H1 (cell line): ENCODE measurements at regions not wholly inside any gene's neighbourhood (a gene's known extent, or its start where the extent isn't known, plus 50 kb on each side); places are given as distances from the start of the nearest gene placed in this dataset.
A peak's percentile ranks its signal among the peaks of the same experiment; 100 is the strongest.

ENCODE experiments used
- CTCF ChIA-PET: fragments of 300-600 bp; sonication (Branson Sonifier 250); formaldehyde crosslinking; loops from one replicate; lab custom pipeline; 2021; ENCODE audit not compliant: partially characterized antibody; lab: Charles Lee
- POLR2A ChIA-PET: fragments of 300-600 bp; sonication (Branson Sonifier 250); formaldehyde crosslinking; loops from one replicate; lab custom pipeline; 2021; ENCODE audit warnings: inconsistent platforms; ENCODE audit not compliant: partially characterized antibody; lab: Charles Lee
- DNase-seq, 2 experiments: peaks; one replicate each; pipeline versions ENCODE4 v3.0.0 to v3.0.0-alpha.2; 2010 to 2022; ENCODE audit warnings: low spot score in 2 of 2, low read depth in 1 of 2, mixed read lengths in 1 of 2
- FAIRE-seq: peaks from 2 replicates; lab custom pipeline; 2011; peaks lifted over from hg19 to GRCh38; lab: Jason Lieb, UNC
- H2AFZ ChIP-seq: 2 replicates; pipeline ENCODE4 v1.8.1; 2012; ENCODE audit warnings: low read length, inconsistent platforms
- H2AK5ac ChIP-seq: 2 replicates; pipeline ENCODE4 v1.6.1; 2013; ENCODE audit warnings: low read depth, low read length
- H2BK120ac ChIP-seq: replicated peaks from 2 replicates; pipeline ENCODE3; 2013; ENCODE audit warnings: low read depth, low read length, inconsistent platforms
- H2BK12ac ChIP-seq: 2 replicates; pipeline ENCODE4 v1.6.1; 2013; ENCODE audit warnings: low read depth, low read length
- H2BK15ac ChIP-seq: 2 replicates; pipeline ENCODE4 v1.6.1; 2013; ENCODE audit warnings: low read length
- H2BK20ac ChIP-seq: 2 replicates; pipeline ENCODE4 v1.6.1; 2013; ENCODE audit warnings: low read length
- H2BK5ac ChIP-seq: 2 replicates; pipeline ENCODE4 v1.6.1; 2013; ENCODE audit warnings: low read depth, low read length
- H3K14ac ChIP-seq: 2 replicates; pipeline ENCODE4 v1.6.1; 2013; ENCODE audit warnings: inconsistent platforms; ENCODE audit not compliant: insufficient read length
- H3K18ac ChIP-seq: 2 replicates; pipeline ENCODE4 v1.6.1; 2013; ENCODE audit warnings: low read length; ENCODE audit errors: extremely low read depth
- H3K23ac ChIP-seq: 2 replicates; pipeline ENCODE4 v1.6.1; 2013; ENCODE audit warnings: inconsistent platforms; ENCODE audit not compliant: insufficient read length
- H3K23me2 ChIP-seq: 2 replicates; pipeline ENCODE4 v1.6.1; 2013; ENCODE audit warnings: low read depth, low read length
- H3K27ac ChIP-seq: 2 replicates; pipeline ENCODE4 v1.6.1; 2011; ENCODE audit warnings: low read depth, low read length, inconsistent platforms
- H3K27me3 ChIP-seq, 4 experiments: replicated peaks in 1 of 4; 1 replicate in 1 of 4; 2 replicates in 3 of 4; pipeline versions ENCODE4 v1.6.1 to v1.8.1; 2011 to 2013; ENCODE audit warnings: low read length in 3 of 4, mild to moderate bottlenecking in 3 of 4, inconsistent platforms in 2 of 4, mixed read lengths in 2 of 4, moderate library complexity in 1 of 4; ENCODE audit not compliant: control insufficient read depth in 3 of 4, insufficient read depth in 3 of 4; ENCODE audit errors: extremely low read depth in 1 of 4
- H3K36me3 ChIP-seq, 4 experiments: 2 replicates each; pipeline versions ENCODE4 v1.6.1 to v1.8.1; 2011 to 2013; ENCODE audit warnings: mild to moderate bottlenecking in 4 of 4, low read length in 3 of 4, moderate library complexity in 2 of 4, control low read depth in 1 of 4, inconsistent platforms in 1 of 4; ENCODE audit not compliant: insufficient read depth in 4 of 4, control insufficient read depth in 2 of 4
- H3K4ac ChIP-seq: replicated peaks from 2 replicates; pipeline ENCODE3; 2013; ENCODE audit warnings: low read length, low read depth, mixed read lengths, inconsistent platforms; ENCODE audit not compliant: insufficient read length
- H3K4me1 ChIP-seq, 4 experiments: replicated peaks in 1 of 4; 1 replicate in 1 of 4; 2 replicates in 3 of 4; pipeline versions ENCODE4 v1.6.1 to v1.8.1; 2011 to 2013; ENCODE audit warnings: low read length in 3 of 4, inconsistent platforms in 2 of 4, mixed read lengths in 1 of 4; ENCODE audit not compliant: insufficient read depth in 4 of 4, control insufficient read depth in 3 of 4
- H3K4me2 ChIP-seq, 2 experiments: 2 replicates each; pipeline versions ENCODE4 v1.6.1 to v1.8.1; 2011 to 2013; ENCODE audit warnings: low read depth in 2 of 2, low read length in 2 of 2, control low read depth in 1 of 2, inconsistent platforms in 1 of 2, mild to moderate bottlenecking in 1 of 2; ENCODE audit not compliant: insufficient read depth in 1 of 2
- H3K4me3 ChIP-seq, 4 experiments: fragments of 200-600, 300-600 bp in 1 of 4; sonication (generic), shearing (Covaris generic), sonication (Bioruptor Twin) in 1 of 4; 2 replicates each; pipeline versions ENCODE4 v1.5.1 to v1.8.1; 2011 to 2016; ENCODE audit warnings: low read length in 4 of 4, low read depth in 3 of 4, control low read depth in 2 of 4, inconsistent platforms in 2 of 4, mild to moderate bottlenecking in 2 of 4, mixed read lengths in 1 of 4, moderate library complexity in 1 of 4; ENCODE audit not compliant: insufficient read depth in 2 of 4; ENCODE audit errors: extremely low read depth in 1 of 4
- H3K56ac ChIP-seq: replicated peaks from 2 replicates; pipeline ENCODE3; 2013; ENCODE audit warnings: low read depth, mild to moderate bottlenecking, mixed read lengths, low read length, inconsistent platforms; ENCODE audit not compliant: insufficient read length
- H3K79me1 ChIP-seq: 2 replicates; pipeline ENCODE4 v1.6.1; 2013; ENCODE audit warnings: low read depth, low read length, control low read depth
- H3K79me2 ChIP-seq, 2 experiments: 2 replicates each; pipeline versions ENCODE4 v1.6.1 to v1.8.1; 2012 to 2013; ENCODE audit warnings: low read length in 2 of 2, mild to moderate bottlenecking in 2 of 2, inconsistent platforms in 1 of 2; ENCODE audit not compliant: insufficient read depth in 2 of 2, control insufficient read depth in 1 of 2
- H3K9ac ChIP-seq, 4 experiments: replicated peaks in 1 of 4; 1 replicate in 1 of 4; 2 replicates in 3 of 4; pipeline versions ENCODE4 v1.6.1 to v1.8.1; 2011 to 2013; ENCODE audit warnings: low read depth in 3 of 4, low read length in 3 of 4, control low read depth in 2 of 4, mild to moderate bottlenecking in 2 of 4, moderate library complexity in 2 of 4, inconsistent platforms in 1 of 4; ENCODE audit errors: extremely low read depth in 1 of 4
- H3K9me3 ChIP-seq, 2 experiments: 2 replicates each; pipeline versions ENCODE4 v1.6.1 to v1.8.1; 2012 to 2013; ENCODE audit warnings: mild to moderate bottlenecking in 2 of 2, moderate library complexity in 2 of 2, control low read depth in 1 of 2, inconsistent platforms in 1 of 2, low read depth in 1 of 2, low read length in 1 of 2, mixed read lengths in 1 of 2; ENCODE audit not compliant: insufficient read depth in 2 of 2
- H4K20me1 ChIP-seq, 2 experiments: replicated peaks in 1 of 2; 2 replicates each; pipeline versions ENCODE3 to v1.8.1; 2011 to 2013; ENCODE audit warnings: inconsistent platforms in 2 of 2, low read length in 2 of 2, mild to moderate bottlenecking in 1 of 2; ENCODE audit not compliant: insufficient read depth in 2 of 2, control insufficient read depth in 1 of 2
- H4K5ac ChIP-seq: 2 replicates; pipeline ENCODE4 v1.6.1; 2013; ENCODE audit warnings: low read length, low read depth, mixed read lengths, inconsistent platforms; ENCODE audit not compliant: insufficient read length
- H4K8ac ChIP-seq: 2 replicates; pipeline ENCODE4 v1.8.0; 2013; ENCODE audit warnings: mild to moderate bottlenecking, moderate library complexity, low read length, inconsistent platforms; ENCODE audit not compliant: insufficient read depth; ENCODE audit errors: extremely low read depth
- H4K91ac ChIP-seq: replicated peaks from 2 replicates; pipeline ENCODE3; 2013; ENCODE audit warnings: low read length, mixed read lengths, inconsistent platforms; ENCODE audit not compliant: insufficient read length
- CHD1 ChIP-seq: IDR thresholded peaks from 2 replicates; pipeline ENCODE4 v1.6.1; 2012; ENCODE audit warnings: low read depth, low read length, improper control_type of control experiment
- KDM1A ChIP-seq: fragments of 200-600, 300-600 bp; sonication (generic); IDR thresholded peaks from 2 replicates; pipeline ENCODE4 v1.7.1; 2016; ENCODE audit warnings: mild to moderate bottlenecking, low read length, borderline replicate concordance
- POU5F1 ChIP-seq: IDR thresholded peaks from 2 replicates; pipeline ENCODE4 v1.6.1; 2011; ENCODE audit warnings: low read depth, mild to moderate bottlenecking, low read length, moderate library complexity
- RAD21 ChIP-seq, 2 experiments: IDR thresholded peaks in 1 of 2; conservative IDR thresholded peaks in 1 of 2; 2 replicates each; pipeline ENCODE4 v1.6.1; 2011; ENCODE audit warnings: low read depth in 2 of 2, low read length in 2 of 2, improper control_type of control experiment in 1 of 2, inconsistent platforms in 1 of 2, mild to moderate bottlenecking in 1 of 2, moderate library complexity in 1 of 2
- RFX5 ChIP-seq: IDR thresholded peaks from 2 replicates; pipeline ENCODE4 v1.6.1; 2011; ENCODE audit warnings: low read depth, low read length, improper control_type of control experiment, borderline replicate concordance
- WGBS, 2 experiments: shearing (Covaris generic) in 1 of 2; methylation state at CpG; one replicate each; pipeline versions ENCODE4 v1.1.6 to v1.1.7; 2013 to 2015; ENCODE audit warnings: low lambda C conversion rate in 2 of 2, mixed read lengths in 2 of 2, inconsistent platforms in 1 of 2, low coverage in 1 of 2, missing lambda C conversion rate in 1 of 2; ENCODE audit not compliant: insufficient replicate concordance in 2 of 2, insufficient coverage in 1 of 2, insufficient read length in 1 of 2; ENCODE audit errors: extremely low coverage in 1 of 2, missing lambda C conversion rate in 1 of 2; 5-methylcytosine and 5-hydroxymethylcytosine counted together

DNA sequence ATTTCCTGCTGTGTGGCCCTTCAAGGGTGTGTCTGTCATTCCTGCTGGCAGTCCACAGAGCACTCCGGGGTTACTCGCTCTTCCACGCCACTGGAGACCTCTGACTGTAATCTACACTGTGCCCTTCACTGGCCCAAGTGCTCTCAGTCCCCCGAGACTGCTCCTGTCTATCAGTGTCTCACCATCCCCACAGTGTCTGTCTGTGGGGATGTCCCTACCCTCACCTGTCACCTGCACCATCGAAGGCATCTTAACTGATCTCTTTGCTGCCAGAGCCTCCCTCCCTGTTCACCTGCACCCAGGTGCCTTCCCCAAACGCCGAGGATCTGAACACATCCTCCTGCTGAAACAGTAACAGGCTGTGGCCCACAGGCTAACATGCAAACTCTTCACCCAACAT lies 136.7 kb downstream of the MATN1 start:
- POLR2A ChIA-PET: no interaction called here

More for the DNA sequence above, 136.7 kb downstream of the MATN1 start:
- no peak for TF ChIP-seq KDM1A
- TF ChIP-seq RAD21 (IDR thresholded peaks at IDR 0.05 in 1 of 2, conservative IDR thresholded peaks at IDR 0.05 in 1 of 2; ENCODE audit: low read depth in 2 of 2, low read length in 2 of 2): no peak
- no peak for TF ChIP-seq RFX5
- TF ChIP-seq CHD1: no peak
- TF ChIP-seq POU5F1: no peak
- FAIRE-seq (no peak), DNase-seq (peak in 1 of 2 experiments; percentile 27)
- no peak overlapping the region for H3K56ac ChIP-seq
- H2BK15ac ChIP-seq: no peak overlapping the region
- no peak overlapping the region for H3K27ac ChIP-seq
- no peak overlapping the region for H2AK5ac ChIP-seq
- WGBS, 2 experiments: 88% methylated on average over 7 of the region's 7 CpGs; no CpG with 5 or more reads in 1 of the 2 experiments
- H2BK12ac ChIP-seq: no peak overlapping the region
- no peak overlapping the region for H2BK5ac ChIP-seq
- no peaks in the 10 kb centered on the region for H3K79me1 ChIP-seq
- no peak overlapping the region for H3K4me3 ChIP-seq
- H4K91ac ChIP-seq: no peak overlapping the region
- no peak overlapping the region for H3K4me2 ChIP-seq
- no peaks in the 10 kb centered on the region for H3K23me2 ChIP-seq
- no peak overlapping the region for H4K5ac ChIP-seq
- H2AFZ ChIP-seq: no peak overlapping the region
- no peaks in the 10 kb centered on the region for H4K20me1 ChIP-seq
- no peaks in the 10 kb centered on the region for H3K9me3 ChIP-seq
- H3K4me1 ChIP-seq: peaks cover 0 to 5% (median under 1%) of the 10 kb centered on the region in 4 experiments; a peak in 2 of 7 replicates
- no peak overlapping the region for H3K14ac ChIP-seq
- no peak overlapping the region for H3K9ac ChIP-seq
- no peaks in the 10 kb centered on the region for H3K79me2 ChIP-seq
- no peak overlapping the region for H3K4ac ChIP-seq
- CTCF ChIA-PET: no interaction called here
- H3K27me3 ChIP-seq: no peaks in the 10 kb centered on the region
- no peaks in the 10 kb centered on the region for H3K36me3 ChIP-seq
- no peak overlapping the region for H3K23ac ChIP-seq
- no peak overlapping the region for H2BK20ac ChIP-seq
- H2BK120ac ChIP-seq: no peak overlapping the region
- H4K8ac ChIP-seq: peak overlapping the region; percentile 83; the same call in 1 of the 2 replicates
- H3K18ac ChIP-seq: no peak overlapping the region
